HG02870 (cell line): ENCODE measurements at regions not wholly inside any gene's neighbourhood (a gene's known extent, or its start where the extent isn't known, plus 50 kb on each side); places are given as distances from the start of the nearest gene placed in this dataset.
"Not testable (repeated sequence)": the region's sequence is repeated elsewhere in the genome, so short reads cannot be mapped to it uniquely, and the experiment has no call there.

Experiments
- ATAC-seq: cut with Tn5 transposase; IDR thresholded peaks from one replicate; pipeline ENCODE4 v1.9.1; 2021; ENCODE audit warnings: mild to moderate bottlenecking, moderate library complexity; ENCODE audit not compliant: unreplicated experiment

DNA sequence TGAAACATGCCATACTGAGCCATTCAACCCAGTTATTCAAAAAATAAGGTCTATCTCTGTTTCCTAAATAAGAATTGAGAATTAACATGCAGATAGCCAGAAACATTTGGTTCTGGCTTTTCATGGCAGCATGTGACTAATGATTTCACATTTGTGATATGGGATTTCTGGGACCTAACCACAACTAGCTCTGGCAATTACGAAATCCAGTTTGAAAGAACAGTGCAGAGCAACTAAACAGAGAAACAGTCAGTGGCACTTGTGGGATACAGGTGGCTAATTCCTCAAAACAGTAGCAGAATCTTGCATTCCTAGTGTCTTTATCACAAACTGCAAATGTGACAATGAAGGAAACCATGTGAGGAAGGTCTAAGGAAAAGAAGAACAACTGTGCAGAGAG, 637.8 kb upstream of the CHAC2 start:
- no peak for ATAC-seq

- ATAC-seq: no peak
These were observed 640.4 kb upstream of the CHAC2 start for GRCh38 chr2:53127061-53127650.

DNA sequence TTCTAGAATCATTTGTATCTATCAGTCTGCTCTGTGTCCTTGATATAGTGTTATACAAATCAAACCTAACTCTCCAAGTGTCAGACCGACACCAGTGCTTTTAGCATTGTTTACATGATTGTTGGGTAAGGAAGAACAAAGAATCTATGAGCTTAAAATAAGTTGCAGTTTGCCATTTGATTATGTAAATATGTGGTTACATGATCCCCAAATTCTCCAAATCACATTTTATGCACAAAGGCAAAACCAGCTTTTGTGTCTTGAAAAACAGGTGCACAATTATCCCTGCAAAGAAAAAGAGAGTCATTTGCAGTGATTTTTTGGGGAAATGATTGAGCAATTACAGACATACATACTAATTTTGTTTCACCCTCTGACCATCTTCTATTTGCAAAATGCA, 652.6 kb upstream of the CHAC2 start:
- no peak for ATAC-seq

GRCh38 chr2:53114582-53114981, 653.0 kb upstream of the CHAC2 start:
- no peak for ATAC-seq

DNA sequence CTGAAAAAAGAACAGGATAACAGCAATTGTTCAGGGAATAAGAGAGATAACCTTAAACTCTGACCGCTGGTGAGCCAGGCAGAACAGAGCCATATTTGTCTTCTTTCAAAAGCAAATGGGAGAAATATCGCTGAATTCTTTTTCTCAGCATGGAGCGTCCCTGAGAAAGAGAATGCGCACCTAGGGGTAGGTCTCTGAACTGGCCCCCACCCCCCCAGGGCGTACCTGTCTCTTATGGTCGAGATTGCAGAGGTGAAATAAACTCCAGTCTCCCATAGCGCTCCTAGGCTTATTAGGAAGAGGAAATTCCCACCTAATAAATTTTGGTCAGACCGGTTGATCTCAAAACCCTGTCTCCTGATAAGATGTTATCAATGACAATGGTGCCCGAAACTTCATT, 655.2 kb upstream of the CHAC2 start:
- ATAC-seq: not testable (repeated sequence)

DNA sequence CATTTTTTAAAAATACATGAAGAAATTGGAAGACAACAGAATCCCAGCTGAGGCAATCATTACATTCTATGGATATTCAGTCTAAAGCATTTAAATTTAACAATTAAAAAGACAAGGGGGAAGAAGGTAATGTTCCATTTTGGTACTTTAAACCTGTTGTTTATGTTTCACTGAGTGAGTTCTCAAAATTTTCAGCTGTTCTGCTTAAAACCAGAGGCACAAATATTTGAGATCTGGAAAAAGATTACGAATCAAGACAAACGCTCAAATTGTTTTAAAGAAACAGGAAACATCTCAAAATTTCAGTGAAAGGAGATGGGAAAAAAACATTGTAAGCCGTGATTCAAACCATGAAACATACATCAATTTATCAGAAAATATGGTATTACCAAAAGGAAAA, 656.2 kb upstream of the CHAC2 start:
- no peak for ATAC-seq

DNA sequence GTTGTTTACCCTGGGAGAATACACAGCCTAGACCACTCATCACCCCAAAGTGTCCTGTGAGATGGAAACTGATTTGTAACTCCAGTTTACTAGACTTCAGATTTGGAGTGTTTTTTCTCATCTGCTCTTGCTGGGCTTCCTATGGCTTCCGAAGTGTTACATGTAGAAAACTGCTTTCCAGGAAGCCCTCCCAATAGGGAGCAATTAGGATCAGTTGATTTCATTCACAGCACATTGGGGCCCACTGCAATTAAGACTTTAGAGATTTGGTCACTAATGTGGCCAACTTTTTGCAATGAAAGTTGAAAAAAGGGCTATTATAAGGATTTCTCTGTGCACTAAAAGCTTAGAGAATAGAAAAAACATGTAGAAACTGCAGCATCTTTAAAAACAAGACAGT, 656.6 kb upstream of the CHAC2 start:
- no peak for ATAC-seq

- ATAC-seq: no peak
These were observed 659.4 kb upstream of the CHAC2 start for GRCh38 chr2:53108246-53108645.

DNA sequence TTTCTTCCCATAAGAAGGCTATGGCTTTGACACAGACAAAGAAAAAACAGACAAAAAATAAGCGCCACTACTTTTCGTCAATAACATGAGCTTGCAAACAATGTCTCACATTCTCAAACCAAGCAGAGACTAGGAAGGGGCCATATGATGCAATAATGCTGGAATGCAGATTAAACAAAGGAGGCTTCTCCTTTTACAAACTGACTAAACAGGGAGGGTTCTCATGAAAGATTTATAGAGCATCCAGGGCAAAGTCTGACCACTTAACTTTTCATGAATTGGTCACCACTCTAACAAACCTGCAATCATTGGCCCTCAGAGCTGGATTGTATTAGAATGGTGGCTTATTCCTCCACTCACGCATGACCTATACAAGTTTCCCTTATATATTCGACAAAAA, 663.3 kb upstream of the CHAC2 start:
- no peak for ATAC-seq

- no peak for ATAC-seq
These were observed 663.9 kb upstream of the CHAC2 start for GRCh38 chr2:53103679-53104078.

DNA sequence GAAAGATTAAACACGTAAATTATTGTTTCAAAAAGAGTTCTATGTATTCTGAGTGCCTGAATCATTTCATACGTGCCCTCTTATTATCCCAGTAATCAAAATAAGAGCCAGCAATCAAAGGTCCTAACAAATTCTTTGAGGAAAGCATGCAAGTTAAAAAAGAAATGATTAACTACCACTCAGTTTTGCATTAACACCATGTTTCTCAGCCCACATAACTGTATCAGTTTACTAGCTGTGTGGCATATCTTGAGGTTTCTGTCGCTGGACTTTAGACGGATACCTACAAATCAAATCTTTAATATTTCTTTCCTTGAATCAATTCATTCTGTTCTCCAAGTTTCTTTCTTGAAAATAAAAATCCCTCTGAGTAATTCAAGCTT, 668.9 kb upstream of the CHAC2 start:
- ATAC-seq: no peak

DNA sequence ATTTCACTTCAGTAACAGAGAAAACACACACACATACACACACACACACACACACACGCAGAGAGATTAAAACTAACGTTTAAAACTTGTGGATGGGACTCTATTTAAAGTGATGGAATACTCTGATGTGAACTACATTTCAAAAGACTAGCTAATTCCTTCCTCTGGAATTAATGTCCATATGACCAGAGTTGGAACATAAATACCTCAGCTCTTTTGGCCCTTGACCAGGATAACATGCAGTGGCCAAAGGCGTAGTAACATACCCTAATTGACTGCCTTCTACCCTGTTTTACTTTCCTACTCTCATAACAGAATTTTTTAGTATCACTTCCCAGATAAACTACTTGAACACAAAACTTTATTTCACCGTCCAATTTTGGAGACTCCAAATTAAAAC, 671.3 kb upstream of the CHAC2 start:
- ATAC-seq: no peak

DNA sequence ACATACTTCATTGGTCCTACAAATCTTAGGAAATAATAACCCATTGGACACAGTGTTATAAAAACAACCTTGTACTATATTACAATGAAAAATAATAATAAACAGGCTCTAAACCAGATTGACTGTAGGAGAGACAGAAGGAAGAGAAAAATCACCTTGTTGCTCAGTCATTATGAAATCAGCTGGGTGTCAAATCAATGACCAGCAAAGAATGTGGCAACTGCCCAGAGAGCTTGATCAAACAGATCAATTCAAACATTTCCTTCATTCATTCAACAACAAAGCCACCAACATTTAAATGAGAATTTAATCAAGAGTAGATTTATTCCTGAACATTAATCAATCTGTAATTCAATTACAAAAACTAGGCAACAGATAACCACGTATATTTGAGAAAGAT, 671.9 kb upstream of the CHAC2 start:
- ATAC-seq: no peak

GRCh38 chr2:53095227-53095626, 672.4 kb upstream of the CHAC2 start:
- ATAC-seq: no peak

- no peak for ATAC-seq
These were observed 674.2 kb upstream of the CHAC2 start for GRCh38 chr2:53093355-53093754.

DNA sequence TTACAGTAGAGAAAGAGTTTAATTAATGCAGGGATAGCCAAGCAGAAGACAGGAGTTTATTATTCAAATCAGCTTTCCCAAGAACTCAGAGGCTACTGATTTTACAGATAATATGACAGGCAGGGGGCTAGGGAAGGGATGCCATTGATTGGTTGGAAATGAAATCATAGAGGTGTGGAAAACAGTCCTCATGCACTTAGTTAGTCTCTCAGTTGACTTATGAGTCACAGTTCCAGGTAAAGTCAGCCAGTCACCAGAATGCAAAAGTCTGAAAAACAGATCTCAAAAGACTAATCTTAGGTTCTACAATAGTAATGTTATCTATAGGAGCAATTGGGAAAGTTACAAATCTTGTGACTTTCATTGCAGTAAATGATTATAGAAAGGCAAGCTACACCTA, 676.4 kb upstream of the CHAC2 start:
- ATAC-seq: no peak

DNA sequence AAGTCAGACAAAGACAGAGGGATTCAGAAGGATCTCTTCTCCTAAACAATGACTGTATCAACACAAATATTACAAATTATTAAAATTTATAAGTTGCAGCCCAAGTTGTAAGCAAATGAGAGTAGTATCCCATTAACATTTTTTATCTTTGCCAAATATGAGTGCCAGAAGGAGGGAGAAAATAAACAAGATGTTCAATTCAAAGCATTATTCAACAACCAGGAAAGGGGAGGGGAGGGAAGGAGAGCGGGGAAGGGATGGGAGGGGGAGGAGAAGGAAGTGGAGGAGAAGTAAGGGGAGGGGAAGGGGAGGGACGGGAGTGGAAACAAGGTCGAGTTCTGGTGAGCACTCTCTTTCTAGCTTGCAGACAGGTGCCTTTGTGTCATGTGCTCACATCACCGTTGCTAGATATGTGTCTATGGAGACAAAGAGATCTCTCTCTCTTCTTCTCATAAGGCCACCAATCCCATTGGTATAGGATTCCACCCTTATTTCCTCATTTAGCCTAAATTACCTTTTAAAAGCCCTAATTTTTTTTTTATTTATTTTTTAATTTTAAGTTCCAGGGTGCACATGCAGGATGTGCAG, 679.6 kb upstream of the CHAC2 start:
- no peak for ATAC-seq

DNA sequence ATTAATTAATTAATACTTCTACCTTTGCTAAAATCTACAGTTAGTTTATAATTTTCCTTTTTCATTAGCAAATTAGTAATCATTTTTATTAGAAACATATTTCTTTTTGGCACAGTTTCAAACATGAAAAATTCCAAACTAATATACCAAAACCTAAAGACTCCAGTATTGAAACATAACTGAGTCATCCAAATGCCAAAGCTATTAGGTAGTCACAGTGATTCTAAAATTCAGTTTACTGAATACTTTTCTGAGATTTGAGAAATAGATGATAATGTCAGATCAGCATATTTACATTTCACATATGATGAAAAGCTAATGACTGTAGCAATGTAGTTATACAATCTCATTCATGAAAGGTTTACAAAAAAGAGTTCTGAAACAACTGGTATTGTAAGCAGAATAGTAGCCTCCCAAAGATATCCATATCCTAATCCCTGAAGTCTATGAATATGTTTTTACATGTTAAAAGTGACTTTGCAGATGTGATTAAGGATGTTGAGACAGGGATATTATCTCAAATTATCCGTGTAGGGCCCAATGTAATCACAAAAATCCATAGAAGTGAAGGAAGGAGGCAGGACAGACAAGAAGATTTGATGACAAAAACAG, 680.2 kb upstream of the CHAC2 start:
- ATAC-seq: no peak

GRCh38 chr2:53077413-53077812, 690.2 kb upstream of the CHAC2 start:
- ATAC-seq: no peak

DNA sequence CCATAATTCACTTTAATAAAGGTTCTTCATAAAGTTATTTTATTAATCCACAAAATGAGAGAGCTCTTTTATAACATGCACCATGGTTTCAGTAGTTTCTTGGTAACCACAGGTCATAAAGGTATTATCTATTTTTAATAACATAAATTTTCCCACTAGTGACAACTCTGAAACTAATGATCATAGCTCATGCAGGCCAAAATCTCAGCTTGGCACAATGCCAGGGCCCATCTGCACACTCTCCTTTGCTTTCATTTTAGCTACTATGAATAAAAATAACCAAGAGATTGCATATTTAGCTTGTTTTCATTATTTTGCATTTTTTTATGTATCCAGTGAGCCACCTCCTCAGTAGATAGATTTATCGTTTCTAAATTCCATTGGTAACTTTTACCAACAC, 691.8 kb upstream of the CHAC2 start:
- no peak for ATAC-seq

DNA sequence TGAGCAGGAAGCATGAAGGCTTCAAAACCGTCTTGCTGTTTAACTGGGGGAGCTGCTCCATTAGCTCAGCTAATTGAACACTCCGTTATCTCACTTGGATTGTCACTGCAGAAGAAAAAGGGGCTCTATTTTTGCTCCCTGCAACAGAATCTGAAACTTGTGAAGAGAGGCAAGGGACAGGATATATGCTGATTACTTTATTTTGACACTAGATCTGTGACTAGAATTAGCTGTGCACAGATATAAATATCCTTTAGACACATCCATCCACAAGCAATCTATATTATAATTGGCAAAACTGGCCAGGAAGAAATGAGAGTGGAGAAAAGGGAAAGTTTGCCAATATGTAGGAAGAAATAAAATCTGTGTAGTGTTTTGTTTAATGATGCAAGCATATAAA, 700.1 kb upstream of the CHAC2 start:
- no peak for ATAC-seq

GRCh38 chr2:53067056-53067455, 700.5 kb upstream of the CHAC2 start:
- ATAC-seq: no peak

- no peak for ATAC-seq
These were observed 703.5 kb upstream of the CHAC2 start for GRCh38 chr2:53064154-53064553.
